K562 (cell line): ENCODE measurements at regions not wholly inside any gene's neighbourhood (a gene's known extent, or its start where the extent isn't known, plus 50 kb on each side); places are given as distances from the start of the nearest gene placed in this dataset.

ENCODE experiments used
- HEY1 ChIP-seq: fragments of 250-450 bp; sonication (Bioruptor Pico); IDR thresholded peaks from 2 replicates; pipeline ENCODE4 v1.5.0; 2020; ENCODE audit warnings: mild to moderate bottlenecking, moderate library complexity, borderline replicate concordance
- MED1 ChIP-seq: sonication (generic); formaldehyde crosslinking; IDR thresholded peaks from 2 replicates; pipeline ENCODE4 v1.8.1; 2023; ENCODE audit warnings: missing genetic modification reagents, borderline replicate concordance
- SRSF7 ChIP-seq: fragments of 200-400 bp; formaldehyde crosslinking; optimal IDR thresholded peaks from 2 replicates; pipeline ENCODE3; 2017; ENCODE audit warnings: mild to moderate bottlenecking, low read depth, low read length
- TF ChIP-seq, protein P1 (sequence below): sonication (generic); formaldehyde crosslinking; IDR thresholded peaks from 2 replicates; pipeline ENCODE4 v1.9.0; 2022; ENCODE audit warnings: mild to moderate bottlenecking, missing genetic modification reagents

DNA sequence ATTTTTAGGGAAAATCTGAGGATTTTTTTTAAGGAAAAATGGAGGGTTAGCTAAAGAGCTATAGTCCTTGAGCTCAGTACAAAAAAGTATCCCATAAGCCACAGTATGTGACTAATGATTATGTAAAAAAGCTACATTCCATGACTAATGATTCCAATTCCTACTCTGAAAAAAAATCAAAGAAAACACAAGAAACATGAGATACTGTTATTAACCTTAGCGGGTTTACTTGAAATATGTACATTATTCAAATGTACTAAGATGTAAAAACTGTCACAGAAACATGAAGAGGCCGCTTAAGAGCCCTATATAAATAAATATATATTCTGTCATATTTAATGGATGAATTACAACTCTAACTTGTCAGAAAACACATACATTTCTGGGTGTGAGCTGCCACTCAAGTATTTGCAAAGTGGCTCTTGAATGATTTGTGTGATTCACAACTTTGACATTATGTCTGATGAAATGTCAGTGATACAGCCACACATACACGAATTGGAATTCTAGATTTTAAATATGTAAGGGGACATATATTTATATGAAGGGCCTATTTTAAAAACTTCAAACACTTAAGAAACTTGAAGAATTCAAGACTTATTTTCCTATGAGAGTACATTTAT, 518.7 kb upstream of the SUCLG2 start:
- TF ChIP-seq SRSF7 (no peak), HEY1 (CRISPR knock-in tag) (no peak), MED1 (CRISPR knock-in tag) (no peak)
- TF ChIP-seq, protein P1, sequence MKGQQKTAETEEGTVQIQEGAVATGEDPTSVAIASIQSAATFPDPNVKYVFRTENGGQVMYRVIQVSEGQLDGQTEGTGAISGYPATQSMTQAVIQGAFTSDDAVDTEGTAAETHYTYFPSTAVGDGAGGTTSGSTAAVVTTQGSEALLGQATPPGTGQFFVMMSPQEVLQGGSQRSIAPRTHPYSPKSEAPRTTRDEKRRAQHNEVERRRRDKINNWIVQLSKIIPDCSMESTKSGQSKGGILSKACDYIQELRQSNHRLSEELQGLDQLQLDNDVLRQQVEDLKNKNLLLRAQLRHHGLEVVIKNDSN (CRISPR knock-in tag) = no peak
